Endothelial cell (in vitro differentiated cells): ENCODE measurements at regions not wholly inside any gene's neighbourhood (a gene's known extent, or its start where the extent isn't known, plus 50 kb on each side); places are given as distances from the start of the nearest gene placed in this dataset.

Experiments
- DNase-seq: peaks from one replicate; pipeline ENCODE4 v3.0.0; 2021; ENCODE audit warnings: low spot score
- H3K27ac Mint-ChIP-seq: one replicate; pipeline ENCODE4 v1.8.0; 2021; ENCODE audit warnings: mixed read lengths, inconsistent platforms; ENCODE audit not compliant: unreplicated experiment
- H3K27me3 Mint-ChIP-seq: one replicate; pipeline ENCODE4 v1.8.0; 2021; ENCODE audit warnings: mild to moderate bottlenecking, moderate library complexity, mixed read lengths, inconsistent platforms; ENCODE audit not compliant: unreplicated experiment
- H3K36me3 Mint-ChIP-seq: one replicate; pipeline ENCODE4 v1.8.0; 2021; ENCODE audit warnings: mild to moderate bottlenecking, low read depth, mixed read lengths, inconsistent platforms; ENCODE audit not compliant: unreplicated experiment
- H3K4me1 Mint-ChIP-seq: one replicate; pipeline ENCODE4 v1.8.0; 2021; ENCODE audit warnings: mild to moderate bottlenecking, mixed read lengths, inconsistent platforms; ENCODE audit not compliant: unreplicated experiment
- H3K4me3 Mint-ChIP-seq: one replicate; pipeline ENCODE4 v1.8.0; 2021; ENCODE audit warnings: mild to moderate bottlenecking, mixed read lengths, inconsistent platforms; ENCODE audit not compliant: unreplicated experiment
- H3K9me3 Mint-ChIP-seq: one replicate; pipeline ENCODE4 v1.8.0; 2021; ENCODE audit warnings: mixed read lengths, inconsistent platforms; ENCODE audit not compliant: unreplicated experiment
- TF ChIP-seq, protein P1 (sequence below): fragments of 200-600 bp; sonication (generic); IDR thresholded peaks from one replicate; pipeline ENCODE4 v1.5.0; 2021; ENCODE audit warnings: antibody characterized with exemption; ENCODE audit not compliant: unreplicated experiment

DNA sequence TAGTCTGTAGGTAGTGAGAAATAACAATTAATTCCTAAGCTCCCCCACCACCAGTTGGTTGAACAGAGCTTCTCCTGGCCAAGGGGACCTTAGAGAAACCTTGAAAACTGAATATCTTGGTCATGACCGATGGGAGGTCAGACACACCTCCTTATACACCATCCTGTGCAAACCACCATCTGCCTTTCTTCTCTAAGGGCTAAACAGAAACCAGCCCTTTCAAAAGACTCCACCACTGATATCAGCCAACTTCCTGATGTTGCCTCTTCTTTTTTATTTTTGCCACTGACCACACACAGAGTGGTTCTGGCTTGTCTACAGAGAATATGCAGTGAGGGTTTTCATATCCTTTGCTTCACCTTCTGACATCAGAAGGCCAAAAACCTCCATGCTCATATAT lies 977.7 kb upstream of the SEL1L start:
- peaks cover 2% of the 10 kb centered on the region for H3K27me3 Mint-ChIP-seq
- H3K4me1 Mint-ChIP-seq = no peaks in the 10 kb centered on the region
- no peak overlapping the region for H3K4me3 Mint-ChIP-seq
- peaks cover 13% of the 10 kb centered on the region for H3K9me3 Mint-ChIP-seq
- H3K36me3 Mint-ChIP-seq = no peaks in the 10 kb centered on the region
- no peak overlapping the region for H3K27ac Mint-ChIP-seq
- DNase-seq = no peak
- TF ChIP-seq, protein P1, sequence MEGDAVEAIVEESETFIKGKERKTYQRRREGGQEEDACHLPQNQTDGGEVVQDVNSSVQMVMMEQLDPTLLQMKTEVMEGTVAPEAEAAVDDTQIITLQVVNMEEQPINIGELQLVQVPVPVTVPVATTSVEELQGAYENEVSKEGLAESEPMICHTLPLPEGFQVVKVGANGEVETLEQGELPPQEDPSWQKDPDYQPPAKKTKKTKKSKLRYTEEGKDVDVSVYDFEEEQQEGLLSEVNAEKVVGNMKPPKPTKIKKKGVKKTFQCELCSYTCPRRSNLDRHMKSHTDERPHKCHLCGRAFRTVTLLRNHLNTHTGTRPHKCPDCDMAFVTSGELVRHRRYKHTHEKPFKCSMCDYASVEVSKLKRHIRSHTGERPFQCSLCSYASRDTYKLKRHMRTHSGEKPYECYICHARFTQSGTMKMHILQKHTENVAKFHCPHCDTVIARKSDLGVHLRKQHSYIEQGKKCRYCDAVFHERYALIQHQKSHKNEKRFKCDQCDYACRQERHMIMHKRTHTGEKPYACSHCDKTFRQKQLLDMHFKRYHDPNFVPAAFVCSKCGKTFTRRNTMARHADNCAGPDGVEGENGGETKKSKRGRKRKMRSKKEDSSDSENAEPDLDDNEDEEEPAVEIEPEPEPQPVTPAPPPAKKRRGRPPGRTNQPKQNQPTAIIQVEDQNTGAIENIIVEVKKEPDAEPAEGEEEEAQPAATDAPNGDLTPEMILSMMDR = no peak

DNA sequence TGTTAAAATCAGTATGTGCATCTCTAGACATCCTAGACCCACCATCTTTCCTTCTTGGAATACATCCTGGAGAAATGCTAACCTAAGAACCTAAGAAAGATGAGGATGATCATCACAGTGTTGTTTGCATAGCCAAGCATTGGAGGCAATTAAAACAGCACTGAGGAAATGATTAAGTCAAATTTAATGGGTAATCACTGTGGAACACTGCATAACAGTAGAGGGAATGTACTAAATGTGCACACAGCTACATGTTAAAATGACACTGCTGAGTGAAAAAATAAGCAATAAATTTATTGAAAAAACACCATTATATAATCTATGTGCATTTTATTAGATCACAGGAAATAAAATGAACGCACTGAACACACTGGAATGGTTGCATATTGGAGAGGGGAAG lies 987.1 kb upstream of the SEL1L start:
- Mint-ChIP-seq H3K9me3 (peaks cover 10% of the 10 kb centered on the region), H3K36me3 (no peaks in the 10 kb centered on the region), H3K4me1 (no peaks in the 10 kb centered on the region)

DNA sequence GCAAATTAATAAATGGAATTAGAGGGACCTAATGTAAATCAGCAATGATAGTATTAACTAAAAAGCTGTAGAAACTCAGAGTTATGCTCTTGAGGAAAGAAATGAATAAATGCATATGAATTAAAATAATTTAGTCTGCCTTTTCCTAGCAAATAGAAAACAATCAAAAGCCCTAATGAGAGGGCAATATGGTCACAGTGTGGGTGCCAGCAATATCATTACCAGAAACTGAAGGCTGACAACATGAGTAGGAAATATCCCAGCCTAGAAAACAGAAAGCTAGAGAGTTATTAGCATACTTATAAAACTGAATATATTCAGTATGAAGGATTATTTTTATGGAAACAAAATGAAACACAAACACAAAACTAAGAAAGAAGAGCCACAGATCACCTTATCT lies 987.5 kb upstream of the SEL1L start:
- Mint-ChIP-seq H3K27ac (no peak overlapping the region), H3K9me3 (peaks cover 10% of the 10 kb centered on the region), H3K4me3 (no peak overlapping the region), H3K27me3 (no peaks in the 10 kb centered on the region), H3K36me3 (no peaks in the 10 kb centered on the region), H3K4me1 (no peaks in the 10 kb centered on the region)
- TF ChIP-seq, protein P1 = no peak
- no peak for DNase-seq

More for the DNA sequence above, 987.1 kb upstream of the SEL1L start:
- H3K27me3 Mint-ChIP-seq = no peaks in the 10 kb centered on the region
- TF ChIP-seq, protein P1 = no peak
- no peak overlapping the region for H3K4me3 Mint-ChIP-seq
- no peak for DNase-seq
- no peak overlapping the region for H3K27ac Mint-ChIP-seq

DNA sequence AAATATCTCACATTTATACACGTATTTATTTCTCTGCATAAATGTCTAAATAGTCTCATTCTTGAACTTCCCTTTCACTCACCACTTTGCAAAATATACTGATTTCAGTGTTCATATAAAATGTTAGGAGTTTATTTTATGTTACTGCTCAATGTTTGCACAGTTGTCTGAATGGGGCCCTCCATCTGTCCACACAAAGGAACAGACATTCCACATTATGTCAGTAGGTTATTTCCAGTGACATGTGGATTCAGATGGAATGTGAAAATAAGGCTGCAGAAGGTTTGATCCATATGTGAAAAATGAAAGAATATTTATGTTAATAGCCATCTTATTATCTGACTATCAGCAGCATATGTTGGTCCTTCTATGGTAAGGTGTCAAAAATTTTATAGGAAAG lies 994.4 kb upstream of the SEL1L start:
- TF ChIP-seq, protein P1 = no peak
- peaks cover 11% of the 10 kb centered on the region for H3K9me3 Mint-ChIP-seq
- H3K4me3 Mint-ChIP-seq = no peak overlapping the region
- H3K27ac Mint-ChIP-seq = no peak overlapping the region
- H3K27me3 Mint-ChIP-seq = peaks cover 2% of the 10 kb centered on the region
- no peaks in the 10 kb centered on the region for H3K4me1 Mint-ChIP-seq
- DNase-seq = no peak
- H3K36me3 Mint-ChIP-seq = no peaks in the 10 kb centered on the region

DNA sequence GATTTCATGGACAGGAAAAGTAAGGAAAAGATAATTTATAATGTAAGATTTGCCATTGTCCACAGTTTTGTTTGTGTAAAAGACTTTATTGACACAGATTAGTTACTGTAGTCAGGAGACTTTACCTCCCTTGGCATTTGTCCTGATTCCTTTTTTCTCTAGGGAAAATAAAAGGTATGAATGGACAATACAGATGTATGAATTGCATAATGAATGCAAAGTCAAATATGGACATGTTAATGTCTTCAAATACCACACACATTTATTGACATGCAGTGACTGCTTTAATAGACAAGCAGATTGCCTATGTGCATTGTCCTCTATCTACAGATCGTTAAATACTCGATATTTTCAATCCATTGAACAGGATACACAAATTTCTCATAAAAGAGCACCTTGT lies 999.7 kb upstream of the SEL1L start:
- no peak for DNase-seq
- Mint-ChIP-seq H3K36me3 (no peaks in the 10 kb centered on the region), H3K9me3 (peaks cover 16% of the 10 kb centered on the region), H3K4me1 (no peaks in the 10 kb centered on the region), H3K27ac (no peak overlapping the region), H3K27me3 (peaks cover 2% of the 10 kb centered on the region), H3K4me3 (no peak overlapping the region)
- TF ChIP-seq, protein P1 = no peak
